Stomach (tissue), 8 donors: ENCODE measurements at regions not wholly inside any gene's neighbourhood (a gene's known extent, or its start where the extent isn't known, plus 50 kb on each side); places are given as distances from the start of the nearest gene placed in this dataset.

Experiments used
- DNase-seq, 2 donors: peaks; one replicate each; pipeline versions ENCODE4 v3.0.0 to v3.0.0-alpha.2; 2013 to 2019
- H3K27ac ChIP-seq, 5 donors: fragments of 200-600 bp in 4 of 5; sonication (generic) in 4 of 5; one replicate each; pipeline ENCODE4 v1.5.1; 2013 to 2019; ENCODE audit warnings: mild to moderate bottlenecking in 1 of 5, moderate library complexity in 1 of 5
- H3K27me3 ChIP-seq, 3 donors: fragments of 200-600 bp; sonication (generic); one replicate each; pipeline ENCODE4 v1.5.1; 2017 to 2019; ENCODE audit warnings: mixed run types in 1 of 3
- H3K36me3 ChIP-seq, 4 donors: fragments of 200-600 bp; sonication (generic); 1 replicate in 3 of 4; 2 replicates in 1 of 4; pipeline ENCODE4 v1.5.1; 2016 to 2019
- H3K4me1 ChIP-seq, 4 donors: fragments of 200-600 bp; sonication (generic); one replicate each; pipeline ENCODE4 v1.5.1; 2016 to 2019
- H3K4me3 ChIP-seq, 4 donors: fragments of 200-600 bp; sonication (generic) in 3 of 4; one replicate each; pipeline ENCODE4 v1.5.1; 2016 to 2019; ENCODE audit warnings: mild to moderate bottlenecking in 1 of 4
- H3K9me3 ChIP-seq, 4 donors: fragments of 200-600 bp; sonication (generic); one replicate each; pipeline ENCODE4 v1.5.1; 2016 to 2019
- CTCF ChIP-seq, 7 experiments: fragments of 450-650 bp in 4 of 7; fragments of 200-600 bp in 3 of 7; sonication (generic) in 3 of 7; IDR thresholded peaks; one replicate each; pipeline ENCODE4 v1.5.1; 2016 to 2019; ENCODE audit warnings: antibody characterized with exemption in 7 of 7, control low read depth in 2 of 7, mild to moderate bottlenecking in 1 of 7
- EP300 ChIP-seq: sonication (generic); formaldehyde crosslinking; IDR thresholded peaks from one replicate; pipeline ENCODE4 v1.6.1; 2017; ENCODE audit warnings: antibody characterized with exemption
- POLR2A ChIP-seq, 4 donors: fragments of 450-650 bp; IDR thresholded peaks; one replicate each; pipeline ENCODE4 v1.6.1; 2016; ENCODE audit warnings: antibody characterized with exemption in 4 of 4, control low read depth in 2 of 4, mild to moderate bottlenecking in 1 of 4, moderate library complexity in 1 of 4
- POLR2AphosphoS5 ChIP-seq, 3 donors: sonication (generic); formaldehyde crosslinking; IDR thresholded peaks; one replicate each; pipeline ENCODE4 v1.6.1; 2016; ENCODE audit warnings: antibody characterized with exemption in 3 of 3
- WGBS, 5 donors: extraction: QIAGEN DNeasy Blood & Tissue Kit in 3 of 5; methylation state at CpG; one replicate each; pipeline versions ENCODE4 v1.1.5 to v1.1.7; 2013 to 2018; 5-methylcytosine and 5-hydroxymethylcytosine counted together
- intact Hi-C: fragments of 100-400 bp; cut with DNase I; formaldehyde crosslinking; loops from one replicate; pipeline ENCODE4 v1.15.1; 2023; ENCODE audit warnings: low total_unique reads
- donor health status: healthy with polysubstance abuse.
- donor health status: Bipolar disorder and iron deficiency.
- donor health status: healthy.

GRCh38 chr3:137099364-137100219, 141.8 kb downstream of the IL20RB start:
- WGBS, 5 donors, result 75 to 79% (median 77%) methylated on average over 3 of the region's 3 CpGs
- TF ChIP-seq POLR2A (IDR thresholded peaks at IDR 0.05) (no peak), POLR2AphosphoS5 (IDR thresholded peaks at IDR 0.05) (no peak), EP300 (no peak), CTCF (IDR thresholded peaks at IDR 0.05) (no peak)
- H3K4me1 ChIP-seq, result no peaks in the 10 kb centered on the region
- no peak overlapping the region for H3K27ac ChIP-seq
- H3K4me3 ChIP-seq, result no peak overlapping the region
- H3K36me3 ChIP-seq, result no peaks in the 10 kb centered on the region
- H3K27me3 ChIP-seq, result peaks cover 0 to 11% (median 0%) of the 10 kb centered on the region in 3 donors
- peaks cover 0 to 5% (median 0%) of the 10 kb centered on the region in 4 donors for H3K9me3 ChIP-seq
- DNase-seq, result peak in 1 of 2 donors; percentile 49
- intact Hi-C loops, result loop anchor here (10.0 kb wide), 2 partner anchors 845 to 955 kb away; no protein-coding TSS in a partner anchor

DNA sequence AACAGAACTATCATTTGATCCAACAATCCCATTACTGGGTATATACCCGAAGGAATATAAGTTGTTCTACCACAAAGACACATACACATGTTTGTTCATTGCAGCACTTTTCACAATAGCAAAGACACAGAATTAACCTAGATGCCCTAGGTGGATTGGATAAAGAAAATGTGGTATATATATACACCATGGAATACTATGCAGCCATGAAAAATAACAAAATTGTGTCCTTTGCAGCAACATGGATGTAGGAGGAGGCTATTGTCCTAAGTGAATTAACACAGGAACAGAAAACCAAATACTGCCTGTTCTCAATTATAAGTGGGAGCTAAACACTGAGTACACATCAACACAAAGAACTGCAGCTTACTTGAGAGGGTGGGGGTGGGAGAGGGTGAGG, 142.5 kb downstream of the IL20RB start:
- intact Hi-C loops, result loop anchor here (10.0 kb wide), 2 partner anchors 844 to 954 kb away; no protein-coding TSS in a partner anchor

GRCh38 chr3:137103739-137104138, 146.0 kb downstream of the IL20RB start:
- Histone ChIP-seq H3K4me1 (peaks cover 0 to 5% (median 0%) of the 10 kb centered on the region in 4 donors), H3K36me3 (no peaks in the 10 kb centered on the region), H3K27me3 (peaks cover 0 to 14% (median 0%) of the 10 kb centered on the region in 3 donors), H3K27ac (no peak overlapping the region), H3K9me3 (peaks cover 0 to 5% (median 0%) of the 10 kb centered on the region in 4 donors), H3K4me3 (no peak overlapping the region)
- intact Hi-C loops, result loop anchor here (10.0 kb wide), 2 partner anchors 841 to 951 kb away; no protein-coding TSS in a partner anchor
- WGBS, 5 donors, result 63 to 78% (median 72%) methylated on average over 7 of the region's 7 CpGs
- TF ChIP-seq POLR2AphosphoS5 (IDR thresholded peaks at IDR 0.05), result no peak
- TF ChIP-seq POLR2A (IDR thresholded peaks at IDR 0.05), result no peak
- TF ChIP-seq CTCF (IDR thresholded peaks at IDR 0.05), result no peak
- no peak for TF ChIP-seq EP300
- no peak for DNase-seq

More for the DNA sequence above, 142.5 kb downstream of the IL20RB start:
- Histone ChIP-seq H3K4me1 (peaks cover 0 to under 1% (median 0%) of the 10 kb centered on the region in 4 donors), H3K4me3 (no peak overlapping the region), H3K27me3 (peaks cover 0 to 11% (median 0%) of the 10 kb centered on the region in 3 donors), H3K36me3 (no peaks in the 10 kb centered on the region), H3K27ac (no peak overlapping the region), H3K9me3 (peaks cover 0 to 5% (median 0%) of the 10 kb centered on the region in 4 donors)
- TF ChIP-seq POLR2AphosphoS5 (IDR thresholded peaks at IDR 0.05) (no peak), CTCF (IDR thresholded peaks at IDR 0.05) (no peak), EP300 (no peak), POLR2A (IDR thresholded peaks at IDR 0.05) (no peak)
- DNase-seq, result no peak
- 88 to 100% (median 95%) methylated on average over 1 of the region's 1 CpG for WGBS, 5 donors

GRCh38 chr3:137105277-137105977, 147.6 kb downstream of the IL20RB start:
- H3K4me1 ChIP-seq, result peaks cover 0 to 5% (median 0%) of the 10 kb centered on the region in 4 donors
- H3K36me3 ChIP-seq, result no peaks in the 10 kb centered on the region
- intact Hi-C loops, result loop anchor here (10.0 kb wide), 2 partner anchors 839 to 949 kb away; no protein-coding TSS in a partner anchor
- H3K4me3 ChIP-seq, result no peak overlapping the region
- H3K27ac ChIP-seq, result no peak overlapping the region
- H3K27me3 ChIP-seq, result peaks cover 0 to 30% (median 13%) of the 10 kb centered on the region in 3 donors
- peak in 1 of 2 donors; percentile 87 for DNase-seq
- TF ChIP-seq CTCF (IDR thresholded peaks at IDR 0.05) (peak in 5 of 7 experiments; percentile 33 to 59 (median 47)), POLR2A (IDR thresholded peaks at IDR 0.05) (no peak), EP300 (no peak), POLR2AphosphoS5 (IDR thresholded peaks at IDR 0.05) (no peak)
- 10 to 14% (median 12%) methylated on average over 10 of the region's 10 CpGs for WGBS, 5 donors
- peaks cover 0 to 2% (median 0%) of the 10 kb centered on the region in 4 donors for H3K9me3 ChIP-seq
